Subcutaneous abdominal adipose tissue (tissue), 5 donors: ENCODE measurements at regions not wholly inside any gene's neighbourhood (a gene's known extent, or its start where the extent isn't known, plus 50 kb on each side); places are given as distances from the start of the nearest gene placed in this dataset.

Experiments used
- H3K27ac ChIP-seq: one replicate; pipeline ENCODE4 v1.7.0; 2013; ENCODE audit warnings: low read depth, mild to moderate bottlenecking, inconsistent platforms, low read length, moderate library complexity
- H3K27me3 ChIP-seq, 5 donors: one replicate each; pipeline ENCODE4 v1.7.0; 2013; ENCODE audit warnings: low read length in 5 of 5, inconsistent platforms in 1 of 5; ENCODE audit not compliant: control insufficient read depth in 5 of 5, insufficient read depth in 4 of 5
- H3K36me3 ChIP-seq, 5 donors: one replicate each; pipeline ENCODE4 v1.7.0; 2013; ENCODE audit warnings: low read length in 5 of 5; ENCODE audit not compliant: control insufficient read depth in 5 of 5, insufficient read depth in 5 of 5
- H3K4me1 ChIP-seq, 5 donors: one replicate each; pipeline ENCODE4 v1.7.0; 2013; ENCODE audit warnings: low read length in 5 of 5, mild to moderate bottlenecking in 3 of 5, moderate library complexity in 1 of 5; ENCODE audit not compliant: control insufficient read depth in 5 of 5, insufficient read depth in 5 of 5
- H3K4me3 ChIP-seq, 5 donors: one replicate each; pipeline ENCODE4 v1.7.0; 2013; ENCODE audit warnings: low read length in 5 of 5, low read depth in 1 of 5
- H3K9ac ChIP-seq, 5 donors: one replicate each; pipeline ENCODE4 v1.7.0; 2013; ENCODE audit warnings: low read length in 5 of 5, mild to moderate bottlenecking in 4 of 5, moderate library complexity in 3 of 5
- H3K9me3 ChIP-seq, 5 donors: one replicate each; pipeline ENCODE4 v1.7.0; 2013; ENCODE audit warnings: low read length in 5 of 5; ENCODE audit not compliant: control insufficient read depth in 5 of 5
- donor health status: healthy.
- donor health status: healthy.
- donor health status: healthy.
- donor health status: healthy.
- donor health status: healthy.

GRCh38 chr4:115657991-115658650 is 544.7 kb upstream of the NDST4 start:
- H3K36me3 ChIP-seq = no peaks in the 10 kb centered on the region
- H3K9me3 ChIP-seq = no peaks in the 10 kb centered on the region
- no peak overlapping the region for H3K9ac ChIP-seq
- no peak overlapping the region for H3K27ac ChIP-seq
- no peak overlapping the region for H3K4me3 ChIP-seq
- no peaks in the 10 kb centered on the region for H3K4me1 ChIP-seq
- no peaks in the 10 kb centered on the region for H3K27me3 ChIP-seq

- no peaks in the 10 kb centered on the region for H3K9me3 ChIP-seq
- H3K27ac ChIP-seq = no peak overlapping the region
- no peaks in the 10 kb centered on the region for H3K4me1 ChIP-seq
- H3K36me3 ChIP-seq = no peaks in the 10 kb centered on the region
- H3K4me3 ChIP-seq = no peak overlapping the region
- H3K9ac ChIP-seq = no peak overlapping the region
- no peaks in the 10 kb centered on the region for H3K27me3 ChIP-seq
Observed at GRCh38 chr4:115655626-115656025, 542.2 kb upstream of the NDST4 start.

GRCh38 chr4:115648786-115649185 is 535.4 kb upstream of the NDST4 start:
- Histone ChIP-seq H3K27me3 (no peaks in the 10 kb centered on the region), H3K4me3 (no peak overlapping the region), H3K4me1 (no peaks in the 10 kb centered on the region), H3K27ac (no peak overlapping the region), H3K9me3 (no peaks in the 10 kb centered on the region), H3K9ac (no peak overlapping the region), H3K36me3 (no peaks in the 10 kb centered on the region)

GRCh38 chr4:115629270-115629669 is 515.9 kb upstream of the NDST4 start:
- Histone ChIP-seq H3K4me1 (no peaks in the 10 kb centered on the region), H3K27me3 (no peaks in the 10 kb centered on the region), H3K4me3 (no peak overlapping the region), H3K27ac (no peak overlapping the region), H3K9me3 (no peaks in the 10 kb centered on the region), H3K36me3 (no peaks in the 10 kb centered on the region), H3K9ac (no peak overlapping the region)

GRCh38 chr4:115609631-115610030 is 496.2 kb upstream of the NDST4 start:
- no peak overlapping the region for H3K27ac ChIP-seq
- no peaks in the 10 kb centered on the region for H3K9me3 ChIP-seq
- no peak overlapping the region for H3K4me3 ChIP-seq
- H3K36me3 ChIP-seq = no peaks in the 10 kb centered on the region
- no peak overlapping the region for H3K9ac ChIP-seq
- H3K4me1 ChIP-seq = no peaks in the 10 kb centered on the region
- no peaks in the 10 kb centered on the region for H3K27me3 ChIP-seq

- H3K9me3 ChIP-seq = no peaks in the 10 kb centered on the region
- H3K27ac ChIP-seq = no peak overlapping the region
- no peaks in the 10 kb centered on the region for H3K36me3 ChIP-seq
- no peak overlapping the region for H3K4me3 ChIP-seq
- H3K27me3 ChIP-seq = no peaks in the 10 kb centered on the region
- no peak overlapping the region for H3K9ac ChIP-seq
- H3K4me1 ChIP-seq = no peaks in the 10 kb centered on the region
Observed at GRCh38 chr4:115607311-115607710, 493.9 kb upstream of the NDST4 start.

GRCh38 chr4:115596265-115597001 is 483.0 kb upstream of the NDST4 start:
- no peak overlapping the region for H3K4me3 ChIP-seq
- H3K27me3 ChIP-seq = no peaks in the 10 kb centered on the region
- no peaks in the 10 kb centered on the region for H3K4me1 ChIP-seq
- H3K36me3 ChIP-seq = no peaks in the 10 kb centered on the region
- H3K9ac ChIP-seq = no peak overlapping the region
- no peak overlapping the region for H3K27ac ChIP-seq
- H3K9me3 ChIP-seq = peaks cover 0 to 3% (median 0%) of the 10 kb centered on the region in 5 donors

GRCh38 chr4:115580901-115581300 is 467.5 kb upstream of the NDST4 start:
- Histone ChIP-seq H3K27me3 (no peaks in the 10 kb centered on the region), H3K9me3 (no peaks in the 10 kb centered on the region), H3K9ac (no peak overlapping the region), H3K36me3 (no peaks in the 10 kb centered on the region), H3K4me3 (no peak overlapping the region), H3K4me1 (peaks cover 0 to 7% (median 0%) of the 10 kb centered on the region in 5 donors), H3K27ac (no peak overlapping the region)

GRCh38 chr4:115575851-115576250 is 462.4 kb upstream of the NDST4 start:
- no peak overlapping the region for H3K4me3 ChIP-seq
- no peaks in the 10 kb centered on the region for H3K36me3 ChIP-seq
- peaks cover 0 to 11% (median 0%) of the 10 kb centered on the region in 5 donors for H3K9me3 ChIP-seq
- H3K4me1 ChIP-seq = peaks cover 0 to 9% (median 0%) of the 10 kb centered on the region in 5 donors
- no peaks in the 10 kb centered on the region for H3K27me3 ChIP-seq
- no peak overlapping the region for H3K9ac ChIP-seq
- no peak overlapping the region for H3K27ac ChIP-seq

GRCh38 chr4:115562506-115562905 is 449.1 kb upstream of the NDST4 start:
- H3K9ac ChIP-seq = no peak overlapping the region
- H3K4me3 ChIP-seq = no peak overlapping the region
- no peaks in the 10 kb centered on the region for H3K36me3 ChIP-seq
- no peaks in the 10 kb centered on the region for H3K27me3 ChIP-seq
- no peaks in the 10 kb centered on the region for H3K9me3 ChIP-seq
- no peaks in the 10 kb centered on the region for H3K4me1 ChIP-seq
- H3K27ac ChIP-seq = no peak overlapping the region
